ENCODE measurements at regions not wholly inside any gene's neighbourhood (a gene's known extent, or its start where the extent isn't known, plus 50 kb on each side); places are given as distances from the start of the nearest gene placed in this dataset.
"Not testable (repeated sequence)": the region's sequence is repeated elsewhere in the genome, so short reads cannot be mapped to it uniquely, and the experiment has no call there.

DNA sequence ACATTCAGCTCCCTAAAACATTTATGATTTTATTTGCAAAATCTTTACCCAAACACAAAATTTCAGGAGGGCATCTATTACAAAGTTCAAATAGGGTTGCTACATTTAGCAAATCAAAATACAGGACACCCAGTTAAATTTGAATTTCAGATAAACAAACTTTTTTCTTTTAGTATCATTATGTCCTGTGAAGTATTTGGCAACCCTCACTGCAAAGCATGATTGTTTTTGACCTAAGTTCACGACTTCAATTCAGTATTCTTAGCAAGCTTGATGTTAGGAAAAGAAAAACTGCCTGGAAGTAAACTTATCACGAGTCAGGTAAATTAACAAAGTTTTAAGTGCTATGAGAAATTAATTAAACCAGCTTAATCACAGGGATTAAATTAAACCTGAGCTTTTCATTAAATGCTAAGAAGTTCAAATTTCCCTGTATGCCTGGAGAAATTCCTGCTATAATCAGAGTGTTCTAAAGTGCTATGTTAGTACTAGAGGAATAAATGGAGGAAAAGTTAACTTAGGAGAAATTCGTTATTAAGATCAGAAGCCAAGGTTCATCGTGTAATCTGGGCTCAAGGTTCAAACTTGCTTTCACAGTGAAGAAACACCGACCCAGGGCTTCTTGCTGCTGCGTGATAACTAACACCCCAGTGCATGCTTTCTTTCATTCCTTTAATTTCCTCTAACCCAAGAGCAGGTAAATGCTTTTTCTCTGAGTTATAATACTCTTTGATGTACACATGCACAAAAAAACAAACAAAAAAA lies 298.1 kb downstream of the FOXO1 start:
- ChIA-PET POLR2A (no interaction called here), CTCF (no interaction called here)
- Histone ChIP-seq H3K27ac (ENCODE audit: low read depth, low read length) (no peak overlapping the region), H3K9me3 (ENCODE audit: control insufficient read depth, insufficient read depth, low read length) (no peaks in the 10 kb centered on the region), H3K27me3 (ENCODE audit: control insufficient read depth, insufficient read depth, low read length) (no peaks in the 10 kb centered on the region), H3K4me3 (ENCODE audit: low read depth, low read length) (no peak overlapping the region)
- no peak for DNase-seq (ENCODE audit: low read depth, low spot score)
- TF ChIP-seq, protein P1, sequence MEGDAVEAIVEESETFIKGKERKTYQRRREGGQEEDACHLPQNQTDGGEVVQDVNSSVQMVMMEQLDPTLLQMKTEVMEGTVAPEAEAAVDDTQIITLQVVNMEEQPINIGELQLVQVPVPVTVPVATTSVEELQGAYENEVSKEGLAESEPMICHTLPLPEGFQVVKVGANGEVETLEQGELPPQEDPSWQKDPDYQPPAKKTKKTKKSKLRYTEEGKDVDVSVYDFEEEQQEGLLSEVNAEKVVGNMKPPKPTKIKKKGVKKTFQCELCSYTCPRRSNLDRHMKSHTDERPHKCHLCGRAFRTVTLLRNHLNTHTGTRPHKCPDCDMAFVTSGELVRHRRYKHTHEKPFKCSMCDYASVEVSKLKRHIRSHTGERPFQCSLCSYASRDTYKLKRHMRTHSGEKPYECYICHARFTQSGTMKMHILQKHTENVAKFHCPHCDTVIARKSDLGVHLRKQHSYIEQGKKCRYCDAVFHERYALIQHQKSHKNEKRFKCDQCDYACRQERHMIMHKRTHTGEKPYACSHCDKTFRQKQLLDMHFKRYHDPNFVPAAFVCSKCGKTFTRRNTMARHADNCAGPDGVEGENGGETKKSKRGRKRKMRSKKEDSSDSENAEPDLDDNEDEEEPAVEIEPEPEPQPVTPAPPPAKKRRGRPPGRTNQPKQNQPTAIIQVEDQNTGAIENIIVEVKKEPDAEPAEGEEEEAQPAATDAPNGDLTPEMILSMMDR (IDR thresholded peaks at IDR 0.05; ENCODE audit: low read depth, low read length) = no peak

DNA sequence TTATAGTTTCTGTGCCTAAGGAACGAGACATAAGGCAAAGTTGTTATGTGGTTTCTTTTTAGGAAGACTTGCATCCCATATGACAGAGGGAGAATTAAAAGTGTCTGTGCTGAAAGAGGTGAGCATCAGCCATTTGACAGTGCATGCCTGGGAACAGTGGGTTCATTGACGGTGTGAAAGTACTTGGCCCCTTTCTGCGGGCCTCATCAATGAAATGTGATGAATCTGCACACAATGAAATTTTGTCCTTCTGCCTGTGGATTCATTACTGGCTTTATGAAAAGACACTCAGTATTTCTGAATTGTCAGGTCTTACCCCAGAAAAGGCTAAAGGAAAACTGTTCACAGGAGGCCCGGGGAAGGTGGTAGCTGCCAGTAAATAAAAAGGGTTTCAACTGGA lies 295.8 kb downstream of the FOXO1 start:
- Histone ChIP-seq H3K4me3 (ENCODE audit: low read depth, low read length) (no peak overlapping the region), H3K9me3 (ENCODE audit: control insufficient read depth, insufficient read depth, low read length) (no peaks in the 10 kb centered on the region), H3K27me3 (ENCODE audit: control insufficient read depth, insufficient read depth, low read length) (peaks cover 2% of the 10 kb centered on the region), H3K27ac (ENCODE audit: low read depth, low read length) (no peak overlapping the region)
- DNase-seq (ENCODE audit: low read depth, low spot score) = no peak
- CTCF ChIA-PET = no interaction called here
- POLR2A ChIA-PET = no interaction called here
- TF ChIP-seq, protein P1 (IDR thresholded peaks at IDR 0.05; ENCODE audit: low read depth, low read length) = no peak

DNA sequence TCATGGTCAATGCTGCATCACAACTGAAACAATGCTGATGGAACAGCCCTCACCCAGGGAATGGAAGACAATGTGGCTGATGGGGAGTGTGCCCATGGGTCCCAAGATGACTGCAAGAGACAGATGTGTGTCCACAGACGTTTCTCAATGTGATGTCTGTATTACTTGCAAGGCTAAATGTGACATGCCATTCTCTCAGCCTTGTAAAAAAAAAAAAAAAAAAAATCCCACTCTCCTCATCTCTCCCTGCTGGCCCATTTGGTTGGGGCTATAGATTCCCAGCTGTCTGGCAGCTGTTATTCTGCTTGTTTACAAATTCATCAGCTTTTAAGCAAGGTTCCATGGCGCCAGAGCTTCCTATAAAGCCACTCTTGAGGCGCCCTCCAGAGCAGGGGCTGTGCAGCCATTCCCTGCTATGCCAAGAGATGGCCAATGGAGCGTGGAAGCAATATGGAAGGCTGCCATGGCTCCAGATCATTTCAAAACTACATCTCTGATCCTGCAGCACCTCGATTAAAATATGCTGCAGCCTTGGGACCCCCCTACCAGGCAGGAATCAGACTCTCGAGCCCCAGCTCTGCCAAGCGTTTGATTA lies 294.8 kb downstream of the FOXO1 start:
- no peaks in the 10 kb centered on the region for H3K9me3 ChIP-seq (ENCODE audit: control insufficient read depth, insufficient read depth, low read length)
- no peak for DNase-seq (ENCODE audit: low read depth, low spot score)
- TF ChIP-seq, protein P1 (IDR thresholded peaks at IDR 0.05; ENCODE audit: low read depth, low read length) = no peak
- POLR2A ChIA-PET = no interaction called here
- peaks cover 8% of the 10 kb centered on the region for H3K27me3 ChIP-seq (ENCODE audit: control insufficient read depth, insufficient read depth, low read length)
- CTCF ChIA-PET = no interaction called here
- H3K27ac ChIP-seq (ENCODE audit: low read depth, low read length) = no peak overlapping the region
- H3K4me3 ChIP-seq (ENCODE audit: low read depth, low read length) = no peak overlapping the region

DNA sequence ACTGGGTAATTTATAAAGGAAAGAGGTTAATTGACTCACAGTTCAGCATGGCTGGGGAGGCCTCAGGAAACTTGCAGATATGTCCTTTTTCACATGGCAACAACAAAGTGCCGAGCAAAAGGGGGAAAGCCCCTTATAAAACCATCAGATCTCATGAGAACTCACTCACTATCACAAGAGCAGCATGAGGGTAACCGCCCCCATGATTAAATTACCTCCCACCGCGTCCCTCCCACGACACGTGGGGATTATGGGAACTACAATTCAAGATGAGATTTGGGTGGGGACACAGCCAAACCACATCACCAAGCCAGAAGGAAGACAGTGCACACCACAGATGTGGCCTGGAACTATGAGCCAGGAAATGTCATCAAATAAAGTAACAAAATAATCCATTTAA lies 292.8 kb downstream of the FOXO1 start:
- H3K9me3 ChIP-seq (ENCODE audit: control insufficient read depth, insufficient read depth, low read length); DNase-seq (ENCODE audit: low read depth, low spot score); POLR2A ChIA-PET; H3K27ac ChIP-seq (ENCODE audit: low read depth, low read length); CTCF ChIA-PET; H3K27me3 ChIP-seq (ENCODE audit: control insufficient read depth, insufficient read depth, low read length); H3K4me3 ChIP-seq (ENCODE audit: low read depth, low read length): not testable (repeated sequence)

DNA sequence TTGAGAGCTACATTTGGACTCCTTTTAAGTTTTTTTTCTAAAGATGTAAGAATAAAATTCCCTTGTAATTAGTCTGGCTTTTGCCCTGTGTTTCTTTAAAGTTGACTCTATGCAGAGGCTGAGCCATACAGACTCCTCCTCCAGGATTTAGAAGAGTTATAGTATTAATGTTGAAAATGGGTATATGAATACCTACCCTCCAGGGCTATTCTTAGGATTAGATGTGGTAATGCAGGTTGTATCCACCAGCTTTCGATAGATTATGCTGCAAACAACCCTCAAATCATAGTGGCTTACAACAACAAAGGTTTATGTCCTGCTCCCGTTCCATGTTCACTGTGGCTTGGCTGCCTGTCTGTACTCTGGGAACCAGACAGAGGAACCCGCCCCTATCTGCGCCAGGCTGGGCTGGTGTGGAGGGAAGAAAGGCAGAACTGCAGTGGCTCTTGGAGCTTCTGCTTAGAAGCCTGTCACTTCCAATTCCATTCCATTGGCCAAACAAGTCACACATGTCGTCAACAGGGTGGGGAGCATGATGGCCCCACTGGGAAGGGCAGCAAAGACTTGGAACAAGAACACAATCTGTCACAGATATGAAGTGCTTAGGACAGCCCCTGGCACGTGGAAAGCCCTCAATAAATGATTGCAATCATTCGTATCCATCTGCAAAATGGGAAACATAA lies 290.8 kb downstream of the FOXO1 start:
- no peak overlapping the region for H3K4me3 ChIP-seq (ENCODE audit: low read depth, low read length)
- ChIA-PET CTCF (no interaction called here), POLR2A (no interaction called here)
- peaks cover 12% of the 10 kb centered on the region for H3K27me3 ChIP-seq (ENCODE audit: control insufficient read depth, insufficient read depth, low read length)
- H3K9me3 ChIP-seq (ENCODE audit: control insufficient read depth, insufficient read depth, low read length) = no peaks in the 10 kb centered on the region
- TF ChIP-seq, protein P1 (IDR thresholded peaks at IDR 0.05; ENCODE audit: low read depth, low read length) = no peak
- no peak for DNase-seq (ENCODE audit: low read depth, low spot score)
- H3K27ac ChIP-seq (ENCODE audit: low read depth, low read length) = no peak overlapping the region

Measured in AG04450 (cell line).